VCaP (cell line): ENCODE measurements at regions not wholly inside any gene's neighbourhood (a gene's known extent, or its start where the extent isn't known, plus 50 kb on each side); places are given as distances from the start of the nearest gene placed in this dataset.
"Not testable (repeated sequence)": the region's sequence is repeated elsewhere in the genome, so short reads cannot be mapped to it uniquely, and the experiment has no call there.

Experiments
- H3K27ac ChIP-seq: fragments of 450-650 bp; 2 replicates; pipeline ENCODE4 v1.5.1; 2017
- CTCF ChIP-seq: fragments of 450-650 bp; conservative IDR thresholded peaks from 2 replicates; pipeline ENCODE4 v1.5.1; 2017; ENCODE audit warnings: mild to moderate bottlenecking, moderate library complexity

- TF ChIP-seq CTCF, result no peak
- no peak overlapping the region for H3K27ac ChIP-seq
Observed at GRCh38 chr19:34089566-34089965, 82.7 kb upstream of the LSM14A start.

- TF ChIP-seq CTCF, result no peak
Observed at GRCh38 chr19:34094960-34095359, 77.3 kb upstream of the LSM14A start.

GRCh38 chr19:34095411-34095810 is 76.9 kb upstream of the LSM14A start:
- not testable (repeated sequence) for H3K27ac ChIP-seq

More at GRCh38 chr19:34094960-34095359, 77.3 kb upstream of the LSM14A start:
- no peak overlapping the region for H3K27ac ChIP-seq

- peak; percentile 85 for TF ChIP-seq CTCF
- no peak overlapping the region for H3K27ac ChIP-seq
Observed at GRCh38 chr19:34096020-34096915, 76.0 kb upstream of the LSM14A start.

GRCh38 chr19:34104096-34104495 is 68.2 kb upstream of the LSM14A start:
- TF ChIP-seq CTCF, result no peak

GRCh38 chr19:34104557-34104956 is 67.7 kb upstream of the LSM14A start:
- H3K27ac ChIP-seq, result no peak overlapping the region
- no peak for TF ChIP-seq CTCF

More at GRCh38 chr19:34104096-34104495, 68.2 kb upstream of the LSM14A start:
- H3K27ac ChIP-seq, result no peak overlapping the region

- no peak for TF ChIP-seq CTCF
Observed at GRCh38 chr19:34109596-34109995, 62.7 kb upstream of the LSM14A start.

More at GRCh38 chr19:34109596-34109995, 62.7 kb upstream of the LSM14A start:
- no peak overlapping the region for H3K27ac ChIP-seq
